ENCODE measurements at regions not wholly inside any gene's neighbourhood (a gene's known extent, or its start where the extent isn't known, plus 50 kb on each side); places are given as distances from the start of the nearest gene placed in this dataset.

DNA sequence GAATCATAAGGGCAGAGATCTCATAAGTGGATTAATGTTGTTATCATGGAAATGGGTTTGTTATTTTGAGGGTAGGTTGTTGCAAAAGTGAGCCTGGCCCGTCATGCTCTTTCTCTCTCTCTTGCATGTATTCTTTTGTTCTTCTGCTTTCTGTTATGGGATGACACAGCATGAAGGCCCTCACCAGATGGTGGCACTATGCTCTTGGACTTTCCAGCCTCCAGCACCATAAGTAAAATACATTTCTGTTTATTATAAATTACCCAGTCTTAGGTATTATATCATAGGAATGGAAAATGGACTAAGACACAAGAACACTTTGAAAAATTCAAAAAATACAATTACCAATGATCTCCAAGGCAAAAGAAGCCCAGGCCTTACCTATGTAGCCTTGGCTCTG, 676.1 kb downstream of the PTPRU start:
- H3K9me3 Mint-ChIP-seq = no peaks in the 10 kb centered on the region
- H3K27me3 ChIP-seq (ENCODE audit: control insufficient read depth, insufficient read depth, low read length) = no peaks in the 10 kb centered on the region
- no peaks in the 10 kb centered on the region for H3K36me3 Mint-ChIP-seq
- no peaks in the 10 kb centered on the region for H3K4me1 Mint-ChIP-seq
- H3K27ac Mint-ChIP-seq = no peak overlapping the region
- no peak overlapping the region for H3K4me3 Mint-ChIP-seq
- ATAC-seq (ENCODE audit: low read depth in 2 of 2) = no peak
- no peak overlapping the region for H3K4me3 ChIP-seq (ENCODE audit: low read depth, low read length)
- peaks cover 7% of the 10 kb centered on the region for H3K27me3 Mint-ChIP-seq
- H3K9me3 ChIP-seq (ENCODE audit: control insufficient read depth in 2 of 2, low read length in 2 of 2) = no peaks in the 10 kb centered on the region
- no peaks in the 10 kb centered on the region for H3K4me1 ChIP-seq (ENCODE audit: control insufficient read depth, insufficient read depth, low read length, poor library complexity, severe bottlenecking)
- H3K27ac ChIP-seq (ENCODE audit: insufficient read depth, low read length, poor library complexity, severe bottlenecking) = no peak overlapping the region
- no peaks in the 10 kb centered on the region for H3K36me3 ChIP-seq (ENCODE audit: control insufficient read depth, insufficient read depth, low read length)
- peak in 1 of 3 donors; percentile 8 for DNase-seq

- H3K4me1 Mint-ChIP-seq = no peaks in the 10 kb centered on the region
- Histone ChIP-seq H3K36me3 (ENCODE audit: control insufficient read depth, insufficient read depth, low read length) (no peaks in the 10 kb centered on the region), H3K27ac (ENCODE audit: insufficient read depth, low read length, poor library complexity, severe bottlenecking) (no peak overlapping the region)
These were observed 673.6 kb downstream of the PTPRU start for GRCh38 chr1:29909962-29910361.

DNA sequence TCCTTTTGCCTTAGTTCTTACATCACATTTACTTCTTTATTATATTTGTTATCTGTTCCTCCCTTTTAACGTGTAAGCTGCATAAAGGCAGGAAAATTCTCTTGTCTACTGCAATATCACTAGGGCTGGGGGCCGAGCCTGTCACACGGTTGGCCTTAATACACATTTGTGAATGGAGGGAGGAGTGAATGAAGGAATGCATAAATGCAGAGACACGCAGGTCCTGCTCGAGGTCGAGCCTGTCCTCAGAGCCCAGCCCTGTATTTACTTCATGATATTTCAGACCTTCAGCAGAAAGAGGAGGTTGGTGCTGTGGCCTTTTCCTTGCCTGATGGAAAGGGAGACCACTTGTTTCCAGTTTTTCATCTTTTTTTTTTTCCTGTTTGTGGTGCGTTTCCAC, 671.3 kb downstream of the PTPRU start:
- no peak overlapping the region for H3K27ac Mint-ChIP-seq
- H3K27ac ChIP-seq (ENCODE audit: insufficient read depth, low read length, poor library complexity, severe bottlenecking) = no peak overlapping the region
- no peaks in the 10 kb centered on the region for H3K36me3 ChIP-seq (ENCODE audit: control insufficient read depth, insufficient read depth, low read length)
- no peaks in the 10 kb centered on the region for H3K4me1 ChIP-seq (ENCODE audit: control insufficient read depth, insufficient read depth, low read length, poor library complexity, severe bottlenecking)
- no peaks in the 10 kb centered on the region for H3K36me3 Mint-ChIP-seq
- H3K9me3 ChIP-seq (ENCODE audit: control insufficient read depth in 2 of 2, low read length in 2 of 2) = no peaks in the 10 kb centered on the region
- peaks cover 5% of the 10 kb centered on the region for H3K27me3 Mint-ChIP-seq
- DNase-seq (no peak), ATAC-seq (ENCODE audit: low read depth in 2 of 2) (no peak)
- no peaks in the 10 kb centered on the region for H3K27me3 ChIP-seq (ENCODE audit: control insufficient read depth, insufficient read depth, low read length)
- H3K4me1 Mint-ChIP-seq = no peaks in the 10 kb centered on the region
- H3K9me3 Mint-ChIP-seq = no peaks in the 10 kb centered on the region
- H3K4me3 Mint-ChIP-seq = no peak overlapping the region
- H3K4me3 ChIP-seq (ENCODE audit: low read depth, low read length) = no peak overlapping the region

More at GRCh38 chr1:29909962-29910361, 673.6 kb downstream of the PTPRU start:
- Mint-ChIP-seq H3K36me3 (no peaks in the 10 kb centered on the region), H3K9me3 (no peaks in the 10 kb centered on the region), H3K27ac (no peak overlapping the region), H3K4me3 (no peak overlapping the region), H3K27me3 (peaks cover 7% of the 10 kb centered on the region)
- Histone ChIP-seq H3K4me1 (ENCODE audit: control insufficient read depth, insufficient read depth, low read length, poor library complexity, severe bottlenecking) (no peaks in the 10 kb centered on the region), H3K27me3 (ENCODE audit: control insufficient read depth, insufficient read depth, low read length) (no peaks in the 10 kb centered on the region), H3K4me3 (ENCODE audit: low read depth, low read length) (no peak overlapping the region), H3K9me3 (ENCODE audit: control insufficient read depth in 2 of 2, low read length in 2 of 2) (no peaks in the 10 kb centered on the region)
- DNase-seq (no peak), ATAC-seq (ENCODE audit: low read depth in 2 of 2) (no peak)

DNA sequence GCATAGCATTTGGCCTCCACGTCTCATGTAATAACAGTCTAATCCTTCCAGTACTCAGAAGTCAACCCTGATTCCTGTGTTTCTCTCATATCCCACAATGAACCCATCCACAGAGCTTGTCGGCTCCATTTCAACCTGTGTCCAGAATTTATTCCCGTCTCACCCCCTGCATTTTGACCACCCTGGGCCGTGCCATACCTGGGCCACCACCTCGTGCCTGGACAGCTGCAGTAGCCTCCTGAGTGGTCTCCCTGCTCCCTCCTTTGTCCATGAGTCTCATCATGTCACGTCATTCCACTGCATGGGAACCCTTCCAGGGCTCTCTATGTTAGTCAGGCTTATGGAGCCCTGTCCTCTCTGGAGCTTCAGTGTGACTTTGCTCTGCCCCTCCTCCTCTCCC, 670.6 kb downstream of the PTPRU start:
- Histone ChIP-seq H3K27ac (ENCODE audit: insufficient read depth, low read length, poor library complexity, severe bottlenecking) (no peak overlapping the region), H3K27me3 (ENCODE audit: control insufficient read depth, insufficient read depth, low read length) (no peaks in the 10 kb centered on the region), H3K36me3 (ENCODE audit: control insufficient read depth, insufficient read depth, low read length) (no peaks in the 10 kb centered on the region)

GRCh38 chr1:29903548-29904166, 667.3 kb downstream of the PTPRU start:
- DNase-seq = no peak
- no peak overlapping the region for H3K27ac ChIP-seq (ENCODE audit: insufficient read depth, low read length, poor library complexity, severe bottlenecking)
- Mint-ChIP-seq H3K27ac (no peak overlapping the region), H3K27me3 (no peaks in the 10 kb centered on the region), H3K4me3 (no peak overlapping the region), H3K36me3 (no peaks in the 10 kb centered on the region), H3K4me1 (no peaks in the 10 kb centered on the region), H3K9me3 (peaks cover 0 to 3% (median 0%) of the 10 kb centered on the region in 7 donors)
- H3K36me3 ChIP-seq (ENCODE audit: control insufficient read depth, insufficient read depth, low read length) = no peaks in the 10 kb centered on the region
- no peaks in the 10 kb centered on the region for H3K4me1 ChIP-seq (ENCODE audit: control insufficient read depth, insufficient read depth, low read length, poor library complexity, severe bottlenecking)
- H3K9me3 ChIP-seq (ENCODE audit: control insufficient read depth in 2 of 2, low read length in 2 of 2) = no peaks in the 10 kb centered on the region
- H3K4me3 ChIP-seq (ENCODE audit: low read depth, low read length) = no peak overlapping the region
- H3K27me3 ChIP-seq (ENCODE audit: control insufficient read depth, insufficient read depth, low read length) = no peaks in the 10 kb centered on the region
- ATAC-seq (ENCODE audit: low read depth in 2 of 2) = no peak

More for the DNA sequence above, 670.6 kb downstream of the PTPRU start:
- no peak overlapping the region for H3K4me3 ChIP-seq (ENCODE audit: low read depth, low read length)
- H3K4me1 Mint-ChIP-seq = no peaks in the 10 kb centered on the region
- H3K4me3 Mint-ChIP-seq = no peak overlapping the region
- no peaks in the 10 kb centered on the region for H3K9me3 ChIP-seq (ENCODE audit: control insufficient read depth in 2 of 2, low read length in 2 of 2)
- H3K4me1 ChIP-seq (ENCODE audit: control insufficient read depth, insufficient read depth, low read length, poor library complexity, severe bottlenecking) = no peaks in the 10 kb centered on the region
- no peaks in the 10 kb centered on the region for H3K9me3 Mint-ChIP-seq
- H3K27me3 Mint-ChIP-seq = no peaks in the 10 kb centered on the region
- peak overlapping the region in 1 of 3 donors; percentile 63 for H3K27ac Mint-ChIP-seq
- no peaks in the 10 kb centered on the region for H3K36me3 Mint-ChIP-seq
- no peak for DNase-seq
- ATAC-seq (ENCODE audit: low read depth in 2 of 2) = no peak

DNA sequence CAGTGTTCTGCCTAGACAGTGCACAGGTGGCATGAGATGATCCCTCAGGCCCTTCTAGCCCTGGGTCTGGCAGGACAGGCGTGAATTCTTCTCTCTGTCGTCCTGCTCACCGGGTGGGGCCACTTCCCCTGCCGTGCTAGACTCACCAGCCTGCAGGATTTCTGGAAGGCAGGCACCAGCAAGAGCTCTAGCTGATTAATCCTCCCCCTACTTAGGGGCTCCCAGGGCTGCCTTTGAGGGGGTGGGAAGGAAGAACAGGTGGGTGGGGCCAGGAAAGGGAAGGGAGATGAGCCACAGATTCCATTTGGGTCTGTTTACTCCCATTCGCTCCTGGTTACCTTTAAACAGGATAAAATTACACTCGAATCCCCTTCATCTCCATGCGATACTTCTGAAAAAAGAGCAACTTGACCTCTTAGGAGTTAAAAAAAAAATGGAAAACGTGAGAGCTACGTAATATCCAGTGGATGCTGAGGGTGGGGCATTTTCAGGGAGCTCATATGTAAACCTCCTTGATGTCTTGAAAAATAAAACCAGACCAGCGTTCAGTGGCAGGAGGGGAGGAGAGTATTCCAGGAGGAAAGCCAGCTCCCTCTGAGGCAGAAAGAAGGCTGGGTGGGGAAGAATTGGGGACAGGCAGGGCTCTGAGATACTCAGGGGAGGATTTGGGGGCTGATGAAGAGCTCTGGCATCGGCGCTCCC, 665.5 kb downstream of the PTPRU start:
- no peak overlapping the region for H3K4me3 Mint-ChIP-seq
- Histone ChIP-seq H3K36me3 (ENCODE audit: control insufficient read depth, insufficient read depth, low read length) (no peaks in the 10 kb centered on the region), H3K27ac (ENCODE audit: insufficient read depth, low read length, poor library complexity, severe bottlenecking) (no peak overlapping the region), H3K27me3 (ENCODE audit: control insufficient read depth, insufficient read depth, low read length) (peaks cover 2% of the 10 kb centered on the region), H3K4me1 (ENCODE audit: control insufficient read depth, insufficient read depth, low read length, poor library complexity, severe bottlenecking) (no peaks in the 10 kb centered on the region), H3K4me3 (ENCODE audit: low read depth, low read length) (no peak overlapping the region), H3K9me3 (ENCODE audit: control insufficient read depth in 2 of 2, low read length in 2 of 2) (no peaks in the 10 kb centered on the region)
- no peaks in the 10 kb centered on the region for H3K36me3 Mint-ChIP-seq
- DNase-seq (no peak), ATAC-seq (ENCODE audit: low read depth in 2 of 2) (no peak)
- H3K27me3 Mint-ChIP-seq = peaks cover 4% of the 10 kb centered on the region
- H3K9me3 Mint-ChIP-seq = peaks cover 0 to 3% (median 0%) of the 10 kb centered on the region in 7 donors
- no peak overlapping the region for H3K27ac Mint-ChIP-seq
- H3K4me1 Mint-ChIP-seq = no peaks in the 10 kb centered on the region

DNA sequence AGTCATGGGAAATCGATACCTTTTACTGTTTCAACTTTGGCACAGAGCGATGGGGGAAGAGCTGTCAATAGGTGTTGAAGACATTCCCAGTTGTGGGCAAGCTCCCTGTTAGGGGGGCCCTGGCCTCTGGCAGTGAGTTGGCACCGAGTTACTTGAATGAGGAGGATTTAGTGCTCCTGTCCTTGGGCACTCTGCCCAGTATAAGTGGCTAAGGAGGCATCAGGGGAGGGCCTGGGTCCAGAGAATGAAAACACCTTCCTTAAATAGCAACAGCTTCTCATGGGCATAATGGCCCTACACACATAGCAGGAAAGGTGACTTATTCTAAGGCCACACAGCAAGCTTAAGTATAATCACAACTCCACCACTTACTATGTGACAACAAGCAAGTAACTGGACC, 664.4 kb downstream of the PTPRU start:
- no peaks in the 10 kb centered on the region for H3K9me3 ChIP-seq (ENCODE audit: control insufficient read depth in 2 of 2, low read length in 2 of 2)
- ATAC-seq (ENCODE audit: low read depth in 2 of 2) (no peak), DNase-seq (no peak)
- no peak overlapping the region for H3K4me3 ChIP-seq (ENCODE audit: low read depth, low read length)
- H3K4me3 Mint-ChIP-seq = no peak overlapping the region
- H3K36me3 Mint-ChIP-seq = no peaks in the 10 kb centered on the region
- peaks cover 0 to 3% (median 0%) of the 10 kb centered on the region in 7 donors for H3K9me3 Mint-ChIP-seq
- H3K27ac ChIP-seq (ENCODE audit: insufficient read depth, low read length, poor library complexity, severe bottlenecking) = no peak overlapping the region
- peaks cover 9% of the 10 kb centered on the region for H3K27me3 Mint-ChIP-seq
- H3K27me3 ChIP-seq (ENCODE audit: control insufficient read depth, insufficient read depth, low read length) = peaks cover 2% of the 10 kb centered on the region
- no peaks in the 10 kb centered on the region for H3K4me1 Mint-ChIP-seq
- H3K36me3 ChIP-seq (ENCODE audit: control insufficient read depth, insufficient read depth, low read length) = no peaks in the 10 kb centered on the region
- no peak overlapping the region for H3K27ac Mint-ChIP-seq
- H3K4me1 ChIP-seq (ENCODE audit: control insufficient read depth, insufficient read depth, low read length, poor library complexity, severe bottlenecking) = no peaks in the 10 kb centered on the region

DNA sequence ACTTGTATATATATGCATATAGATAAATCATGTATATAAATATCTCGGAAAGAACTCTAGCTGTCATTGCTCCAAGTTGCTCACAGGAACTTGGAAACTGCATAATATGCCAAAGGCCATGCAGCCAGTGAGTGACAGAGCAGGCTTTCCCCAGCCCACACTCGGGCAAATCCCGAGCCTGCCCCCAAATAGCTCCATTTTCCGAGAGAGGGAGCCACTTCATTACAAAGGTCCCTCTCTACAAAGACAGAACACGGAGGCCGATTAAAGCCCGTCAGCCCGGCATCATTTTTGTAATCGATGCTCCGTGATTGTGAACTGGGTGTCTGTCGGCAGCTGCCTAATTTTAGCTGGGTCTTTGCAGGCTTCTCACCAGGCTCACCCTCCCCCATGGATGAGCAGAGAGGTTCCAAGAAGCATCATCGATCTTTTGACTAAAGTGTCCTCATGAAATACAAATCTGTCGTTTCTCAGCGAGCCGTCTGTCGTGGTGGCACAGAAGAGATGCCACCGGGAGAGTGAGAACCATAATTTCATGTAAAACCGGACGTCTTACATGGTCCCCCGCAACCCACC, 663.9 kb downstream of the PTPRU start:
- H3K27me3 ChIP-seq (ENCODE audit: control insufficient read depth, insufficient read depth, low read length) = peaks cover 2% of the 10 kb centered on the region
- no peak for ATAC-seq (ENCODE audit: low read depth in 2 of 2)
- DNase-seq = no peak
- no peaks in the 10 kb centered on the region for H3K4me1 Mint-ChIP-seq
- H3K36me3 ChIP-seq (ENCODE audit: control insufficient read depth, insufficient read depth, low read length) = no peaks in the 10 kb centered on the region
- H3K4me1 ChIP-seq (ENCODE audit: control insufficient read depth, insufficient read depth, low read length, poor library complexity, severe bottlenecking) = no peaks in the 10 kb centered on the region
- no peak overlapping the region for H3K27ac ChIP-seq (ENCODE audit: insufficient read depth, low read length, poor library complexity, severe bottlenecking)
- no peak overlapping the region for H3K27ac Mint-ChIP-seq
- H3K9me3 Mint-ChIP-seq = peaks cover 0 to 3% (median 0%) of the 10 kb centered on the region in 7 donors
- H3K36me3 Mint-ChIP-seq = no peaks in the 10 kb centered on the region
- no peak overlapping the region for H3K4me3 Mint-ChIP-seq
- H3K4me3 ChIP-seq (ENCODE audit: low read depth, low read length) = no peak overlapping the region
- peaks cover 12% of the 10 kb centered on the region for H3K27me3 Mint-ChIP-seq
- no peaks in the 10 kb centered on the region for H3K9me3 ChIP-seq (ENCODE audit: control insufficient read depth in 2 of 2, low read length in 2 of 2)
